ENCODE measurements at regions not wholly inside any gene's neighbourhood (a gene's known extent, or its start where the extent isn't known, plus 50 kb on each side); places are given as distances from the start of the nearest gene placed in this dataset.

DNA sequence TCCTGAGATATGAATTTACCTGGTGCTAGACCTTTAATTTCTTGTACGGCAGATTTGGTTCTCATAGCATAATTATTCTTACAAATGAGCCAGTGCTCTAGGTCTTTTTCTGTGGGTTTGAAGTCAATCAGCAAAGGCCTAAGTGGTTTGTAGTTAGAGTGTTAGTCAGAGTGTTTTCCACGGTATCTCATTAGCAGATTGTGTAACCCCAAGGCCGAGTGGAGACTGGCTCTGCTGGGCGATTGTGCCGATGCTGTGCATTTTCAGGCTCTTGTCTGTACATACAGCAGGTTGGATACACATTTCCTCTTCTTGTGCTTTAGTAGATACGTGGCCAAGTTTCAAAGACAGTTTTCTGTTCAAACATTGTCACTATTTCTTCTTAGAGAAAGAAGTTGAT is 78.6 kb upstream of the CA10 start:
- no peak overlapping the region for H3K27ac ChIP-seq (ENCODE audit: low read depth in 1 of 2, low read length in 2 of 2)
- no peaks in the 10 kb centered on the region for H3K9me3 ChIP-seq (replicated peaks in 1 of 2; ENCODE audit: control insufficient read depth in 1 of 2, insufficient read depth in 1 of 2, low read length in 2 of 2)
- no peaks in the 10 kb centered on the region for H3K27me3 ChIP-seq (ENCODE audit: control insufficient read depth in 2 of 2, insufficient read depth in 2 of 2, low read length in 2 of 2)
- DNase-seq, result no peak
- intact Hi-C loops (cut with micrococcal nuclease), result no loop called here
- H3K9me3 Mint-ChIP-seq, result peaks cover 0 to 2% (median 0%) of the 10 kb centered on the region in 7 donors
- H3K4me1 Mint-ChIP-seq, result no peaks in the 10 kb centered on the region
- H3K9ac ChIP-seq (ENCODE audit: insufficient read depth, low read length, poor library complexity, severe bottlenecking), result no peak overlapping the region
- H2AFZ ChIP-seq (ENCODE audit: insufficient read depth, low read depth, low read length, poor library complexity, severe bottlenecking), result no peak overlapping the region
- no peak overlapping the region for H3K4me2 ChIP-seq (replicated peaks; ENCODE audit: extremely low read depth, low read length, poor library complexity, severe bottlenecking)
- H3K36me3 ChIP-seq (replicated peaks in 1 of 2; ENCODE audit: control insufficient read depth in 1 of 2, insufficient read depth in 2 of 2, low read length in 2 of 2), result no peaks in the 10 kb centered on the region
- H3K4me3 Mint-ChIP-seq, result no peak overlapping the region
- no peaks in the 10 kb centered on the region for H3K36me3 Mint-ChIP-seq
- WGBS (ENCODE audit: insufficient coverage), result 73% methylated on average over 4 of the region's 6 CpGs
- no peak overlapping the region for H3K27ac Mint-ChIP-seq
- no peaks in the 10 kb centered on the region for H3K79me2 ChIP-seq (ENCODE audit: insufficient read depth, low read length)
- H4K20me1 ChIP-seq (ENCODE audit: insufficient read depth, low read length), result no peaks in the 10 kb centered on the region
- no peak overlapping the region for H3K4me3 ChIP-seq (replicated peaks in 1 of 3; ENCODE audit: low read depth in 2 of 3, low read length in 3 of 3)
- TF ChIP-seq, protein P1, sequence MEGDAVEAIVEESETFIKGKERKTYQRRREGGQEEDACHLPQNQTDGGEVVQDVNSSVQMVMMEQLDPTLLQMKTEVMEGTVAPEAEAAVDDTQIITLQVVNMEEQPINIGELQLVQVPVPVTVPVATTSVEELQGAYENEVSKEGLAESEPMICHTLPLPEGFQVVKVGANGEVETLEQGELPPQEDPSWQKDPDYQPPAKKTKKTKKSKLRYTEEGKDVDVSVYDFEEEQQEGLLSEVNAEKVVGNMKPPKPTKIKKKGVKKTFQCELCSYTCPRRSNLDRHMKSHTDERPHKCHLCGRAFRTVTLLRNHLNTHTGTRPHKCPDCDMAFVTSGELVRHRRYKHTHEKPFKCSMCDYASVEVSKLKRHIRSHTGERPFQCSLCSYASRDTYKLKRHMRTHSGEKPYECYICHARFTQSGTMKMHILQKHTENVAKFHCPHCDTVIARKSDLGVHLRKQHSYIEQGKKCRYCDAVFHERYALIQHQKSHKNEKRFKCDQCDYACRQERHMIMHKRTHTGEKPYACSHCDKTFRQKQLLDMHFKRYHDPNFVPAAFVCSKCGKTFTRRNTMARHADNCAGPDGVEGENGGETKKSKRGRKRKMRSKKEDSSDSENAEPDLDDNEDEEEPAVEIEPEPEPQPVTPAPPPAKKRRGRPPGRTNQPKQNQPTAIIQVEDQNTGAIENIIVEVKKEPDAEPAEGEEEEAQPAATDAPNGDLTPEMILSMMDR (IDR thresholded peaks at IDR 0.05), result no peak
- no peaks in the 10 kb centered on the region for H3K4me1 ChIP-seq (ENCODE audit: control insufficient read depth in 1 of 2, insufficient read depth in 2 of 2, low read length in 2 of 2)
- H3K27me3 Mint-ChIP-seq (ENCODE audit: low read depth in 3 of 3), result peaks cover 0 to 2% (median 0%) of the 10 kb centered on the region in 3 donors

DNA sequence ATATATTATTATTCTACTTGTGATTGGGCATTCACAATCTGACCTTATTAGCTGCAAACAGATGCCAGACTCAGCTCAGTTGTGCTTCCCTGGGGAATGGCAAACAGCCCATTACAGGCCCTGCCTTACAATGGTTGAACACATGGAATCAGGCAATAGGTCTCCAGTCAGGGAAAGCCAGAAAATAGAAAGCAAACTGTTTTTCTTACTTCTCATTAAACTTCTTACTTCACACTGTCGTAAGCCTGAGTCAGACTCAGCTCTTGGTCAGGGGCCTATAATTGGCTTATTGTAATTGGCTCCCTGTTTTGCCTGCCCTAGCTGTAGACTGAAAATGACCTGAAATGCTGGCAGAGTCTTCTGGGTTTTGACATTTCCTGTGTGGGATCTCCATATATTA is 77.0 kb upstream of the CA10 start:
- Histone ChIP-seq H3K4me1 (ENCODE audit: control insufficient read depth in 1 of 2, insufficient read depth in 2 of 2, low read length in 2 of 2) (no peaks in the 10 kb centered on the region), H3K4me3 (replicated peaks in 1 of 3; ENCODE audit: low read depth in 2 of 3, low read length in 3 of 3) (no peak overlapping the region), H3K79me2 (ENCODE audit: insufficient read depth, low read length) (no peaks in the 10 kb centered on the region), H3K9ac (ENCODE audit: insufficient read depth, low read length, poor library complexity, severe bottlenecking) (no peak overlapping the region), H3K27me3 (ENCODE audit: control insufficient read depth in 2 of 2, insufficient read depth in 2 of 2, low read length in 2 of 2) (no peaks in the 10 kb centered on the region), H3K4me2 (replicated peaks; ENCODE audit: extremely low read depth, low read length, poor library complexity, severe bottlenecking) (no peak overlapping the region), H3K9me3 (replicated peaks in 1 of 2; ENCODE audit: control insufficient read depth in 1 of 2, insufficient read depth in 1 of 2, low read length in 2 of 2) (no peaks in the 10 kb centered on the region), H2AFZ (ENCODE audit: insufficient read depth, low read depth, low read length, poor library complexity, severe bottlenecking) (no peak overlapping the region), H3K27ac (ENCODE audit: low read depth in 1 of 2, low read length in 2 of 2) (no peak overlapping the region), H3K36me3 (replicated peaks in 1 of 2; ENCODE audit: control insufficient read depth in 1 of 2, insufficient read depth in 2 of 2, low read length in 2 of 2) (no peaks in the 10 kb centered on the region), H4K20me1 (ENCODE audit: insufficient read depth, low read length) (no peaks in the 10 kb centered on the region)
- no peaks in the 10 kb centered on the region for H3K4me1 Mint-ChIP-seq
- 50% methylated on average over 1 of the region's 1 CpG for WGBS (ENCODE audit: insufficient coverage)
- peaks cover 0 to 2% (median 0%) of the 10 kb centered on the region in 7 donors for H3K9me3 Mint-ChIP-seq
- H3K4me3 Mint-ChIP-seq, result no peak overlapping the region
- DNase-seq, result no peak
- H3K27ac Mint-ChIP-seq, result no peak overlapping the region
- no peaks in the 10 kb centered on the region for H3K36me3 Mint-ChIP-seq
- TF ChIP-seq, protein P1 (IDR thresholded peaks at IDR 0.05), result no peak
- intact Hi-C loops (cut with micrococcal nuclease), result no loop called here
- peaks cover 0 to 2% (median 0%) of the 10 kb centered on the region in 3 donors for H3K27me3 Mint-ChIP-seq (ENCODE audit: low read depth in 3 of 3)
